A673 (cell line): ENCODE measurements at regions not wholly inside any gene's neighbourhood (a gene's known extent, or its start where the extent isn't known, plus 50 kb on each side); places are given as distances from the start of the nearest gene placed in this dataset.

Experiments
- BruUV-seq: library from RNA; stranded (reverse); fragments of 400-500 nt; replicated peaks from 2 replicates; lab custom pipeline; 2021; lab: Mats Ljungman, UMichigan
- CTCF ChIA-PET: fragments of 300-600 bp; sonication (Branson Sonifier 250); formaldehyde crosslinking; loops from one replicate; lab custom pipeline; 2022; ENCODE audit warnings: antibody characterized with exemption; lab: Charles Lee
- POLR2A ChIA-PET: fragments of 300-600 bp; sonication (Branson Sonifier 250); formaldehyde crosslinking; loops from one replicate; lab custom pipeline; 2022; ENCODE audit warnings: antibody characterized with exemption; ENCODE audit not compliant: low non-redundant PET; lab: Charles Lee
- DNase-seq: peaks from one replicate; pipeline ENCODE4 v3.0.0-alpha.2; 2015; ENCODE audit warnings: low spot score
- H3K27ac ChIP-seq: fragments of 200-600 bp; sonication (generic); 2 replicates; pipeline ENCODE4 v1.5.1; 2016; ENCODE audit warnings: mixed run types, low read depth, mild to moderate bottlenecking, mixed read lengths, antibody characterized with exemption, low read length; ENCODE audit not compliant: poor library complexity, severe bottlenecking
- H3K27me3 ChIP-seq: fragments of 200-600 bp; sonication (generic); replicated peaks from 2 replicates; pipeline ENCODE4 v1.6.1; 2017; ENCODE audit warnings: mixed run types, low read depth, mild to moderate bottlenecking, mixed read lengths, antibody characterized with exemption, low read length; ENCODE audit not compliant: insufficient read depth, poor library complexity
- H3K36me3 ChIP-seq: fragments of 200-600 bp; sonication (generic); 2 replicates; pipeline ENCODE4 v1.6.1; 2016; ENCODE audit warnings: mixed run types, mild to moderate bottlenecking, mixed read lengths, antibody characterized with exemption, low read length; ENCODE audit not compliant: insufficient read depth, poor library complexity, severe bottlenecking
- H3K4me1 ChIP-seq: fragments of 200-600 bp; sonication (generic); 2 replicates; pipeline ENCODE4 v1.6.1; 2017; ENCODE audit warnings: mixed run types, mild to moderate bottlenecking, mixed read lengths, antibody characterized with exemption, low read length; ENCODE audit not compliant: insufficient read depth, poor library complexity, severe bottlenecking
- H3K4me3 ChIP-seq: fragments of 200-600 bp; sonication (generic); 2 replicates; pipeline ENCODE4 v1.5.1; 2016; ENCODE audit warnings: low read depth, mixed run types, mild to moderate bottlenecking, mixed read lengths, low read length; ENCODE audit not compliant: poor library complexity, severe bottlenecking
- H3K9me3 ChIP-seq: fragments of 200-600 bp; sonication (generic); 2 replicates; pipeline ENCODE4 v1.6.1; 2016; ENCODE audit warnings: mixed run types, low read depth, mild to moderate bottlenecking, mixed read lengths, antibody characterized with exemption, low read length; ENCODE audit not compliant: poor library complexity, severe bottlenecking
- CTCF ChIP-seq: fragments of 300-800, 200-600 bp; sonication (generic); conservative IDR thresholded peaks from 2 replicates; pipeline ENCODE4 v1.5.1; 2017; ENCODE audit warnings: low read depth, mild to moderate bottlenecking, antibody characterized with exemption, low read length, moderate library complexity, mixed read lengths
- EZH2 ChIP-seq: fragments of 200-600 bp; sonication (generic); IDR thresholded peaks from 2 replicates; pipeline ENCODE4 v1.6.1; 2017; ENCODE audit warnings: borderline replicate concordance, low read depth, mild to moderate bottlenecking, mixed read lengths, antibody characterized with exemption, low read length; ENCODE audit not compliant: poor library complexity, severe bottlenecking
- intact Hi-C: fragments of 100-400 bp; cut with micrococcal nuclease; formaldehyde crosslinking; loops from one replicate; pipeline ENCODE4 v1.10.0; 2022; ENCODE audit not compliant: unreplicated experiment

- Histone ChIP-seq H3K4me1 (no peaks in the 10 kb centered on the region), H3K36me3 (no peaks in the 10 kb centered on the region), H3K27ac (no peak overlapping the region), H3K4me3 (no peak overlapping the region), H3K27me3 (no peaks in the 10 kb centered on the region), H3K9me3 (peaks cover 9% of the 10 kb centered on the region)
- DNase-seq = no peak
- no peak for TF ChIP-seq EZH2
- no peak for TF ChIP-seq CTCF
- POLR2A ChIA-PET = no interaction called here
- BruUV-seq = no TSS peak
- intact Hi-C loops = no loop called here
- CTCF ChIA-PET = no interaction called here
These were observed 1466.0 kb downstream of the TBC1D22A start for GRCh38 chr22:48228468-48228867.

- intact Hi-C loops = no loop called here
- ChIA-PET POLR2A (no interaction called here), CTCF (no interaction called here)
- no peak overlapping the region for H3K4me3 ChIP-seq
- DNase-seq = no peak
- no peaks in the 10 kb centered on the region for H3K4me1 ChIP-seq
- no peak for TF ChIP-seq CTCF
- TF ChIP-seq EZH2 = no peak
- no TSS peak for BruUV-seq
- H3K27me3 ChIP-seq = no peaks in the 10 kb centered on the region
- no peak overlapping the region for H3K27ac ChIP-seq
- no peaks in the 10 kb centered on the region for H3K36me3 ChIP-seq
- H3K9me3 ChIP-seq = peaks cover 9% of the 10 kb centered on the region
These were observed 1465.0 kb downstream of the TBC1D22A start for GRCh38 chr22:48227341-48228018.

- no peaks in the 10 kb centered on the region for H3K27me3 ChIP-seq
- no peak overlapping the region for H3K27ac ChIP-seq
- no peak overlapping the region for H3K4me3 ChIP-seq
- ChIA-PET POLR2A (interaction anchor here (0.7 kb wide), 1 partner anchor 10 kb away, joined by 5 read pairs; no protein-coding TSS in a partner anchor), CTCF (no interaction called here)
- no TSS peak for BruUV-seq
- intact Hi-C loops = no loop called here
- H3K36me3 ChIP-seq = no peaks in the 10 kb centered on the region
- peaks cover 3% of the 10 kb centered on the region for H3K9me3 ChIP-seq
- no peak for TF ChIP-seq CTCF
- no peak for TF ChIP-seq EZH2
- H3K4me1 ChIP-seq = no peaks in the 10 kb centered on the region
- DNase-seq = no peak
These were observed 1463.9 kb downstream of the TBC1D22A start for GRCh38 chr22:48226026-48227013.
